Activated CD8-positive, alpha-beta memory T cell treated with anti-CD3 and anti-CD28 coated beads for 48 hours (primary cell): ENCODE measurements at regions not wholly inside any gene's neighbourhood (a gene's known extent, or its start where the extent isn't known, plus 50 kb on each side); places are given as distances from the start of the nearest gene placed in this dataset.

Source experiments
- DNase-seq, 3 experiments: peaks; one replicate each; pipeline ENCODE4 v3.0.0-alpha.2; 2020; ENCODE audit warnings: low read depth in 2 of 3, low spot score in 2 of 3

- DNase-seq = no peak
Observed at GRCh38 chr20:23207826-23208540, 121.9 kb upstream of the CD93 start.

GRCh38 chr20:23206995-23207394 lies 120.9 kb upstream of the CD93 start:
- no peak for DNase-seq

- DNase-seq = no peak
Observed at GRCh38 chr20:23206061-23206460, 119.9 kb upstream of the CD93 start.

- no peak for DNase-seq
Observed at GRCh38 chr20:23205611-23206041, 119.5 kb upstream of the CD93 start.

- DNase-seq = no peak
Observed at GRCh38 chr20:23205211-23205610, 119.1 kb upstream of the CD93 start.

GRCh38 chr20:23203951-23204730 lies 118.0 kb upstream of the CD93 start:
- no peak for DNase-seq

- no peak for DNase-seq
Observed at GRCh38 chr20:23203310-23203709, 117.2 kb upstream of the CD93 start.

GRCh38 chr20:23201658-23202057 lies 115.5 kb upstream of the CD93 start:
- DNase-seq = no peak

GRCh38 chr20:23200914-23201313 lies 114.8 kb upstream of the CD93 start:
- no peak for DNase-seq

- DNase-seq = no peak
Observed at GRCh38 chr20:23200413-23200812, 114.3 kb upstream of the CD93 start.

- no peak for DNase-seq
Observed at GRCh38 chr20:23199356-23199755, 113.2 kb upstream of the CD93 start.

GRCh38 chr20:23198815-23199214 lies 112.7 kb upstream of the CD93 start:
- no peak for DNase-seq

GRCh38 chr20:23197836-23198235 lies 111.7 kb upstream of the CD93 start:
- DNase-seq = no peak

GRCh38 chr20:23195636-23196035 lies 109.5 kb upstream of the CD93 start:
- DNase-seq = no peak

GRCh38 chr20:23193801-23194384 lies 107.8 kb upstream of the CD93 start:
- no peak for DNase-seq

GRCh38 chr20:23192469-23192868 lies 106.3 kb upstream of the CD93 start:
- no peak for DNase-seq

- no peak for DNase-seq
Observed at GRCh38 chr20:23190557-23190956, 104.4 kb upstream of the CD93 start.

- DNase-seq = no peak
Observed at GRCh38 chr20:23189854-23190253, 103.7 kb upstream of the CD93 start.

- DNase-seq = no peak
Observed at GRCh38 chr20:23189341-23189740, 103.2 kb upstream of the CD93 start.

GRCh38 chr20:23188377-23189169 lies 102.4 kb upstream of the CD93 start:
- no peak for DNase-seq

GRCh38 chr20:23187751-23188150 lies 101.6 kb upstream of the CD93 start:
- DNase-seq = no peak
